ENCODE measurements at regions not wholly inside any gene's neighbourhood (a gene's known extent, or its start where the extent isn't known, plus 50 kb on each side); places are given as distances from the start of the nearest gene placed in this dataset.

DNA sequence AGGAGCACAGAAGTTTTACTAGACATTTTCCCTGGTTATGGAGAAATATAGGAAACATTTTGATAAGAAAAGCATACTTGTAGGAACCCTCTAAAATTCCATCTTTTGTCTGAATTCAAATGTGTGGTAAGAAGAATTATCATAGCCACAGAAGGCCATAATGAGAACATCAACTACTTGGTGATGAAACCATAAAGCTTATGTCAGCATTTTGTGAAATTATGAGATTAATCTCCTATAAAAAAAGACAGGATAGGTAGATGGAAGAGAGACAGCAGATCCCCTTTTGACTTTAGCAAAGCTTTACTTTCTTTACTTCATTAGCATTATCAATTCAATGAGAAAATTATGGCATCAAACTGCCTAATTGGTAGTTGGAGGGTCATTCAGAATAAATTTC, 697.0 kb downstream of the IGSF11 start:
- DNase-seq (ENCODE audit: low read depth) = no peak
- no peak overlapping the region for H3K4me3 ChIP-seq (ENCODE audit: low read depth, low read length)
- TF ChIP-seq, protein P1, sequence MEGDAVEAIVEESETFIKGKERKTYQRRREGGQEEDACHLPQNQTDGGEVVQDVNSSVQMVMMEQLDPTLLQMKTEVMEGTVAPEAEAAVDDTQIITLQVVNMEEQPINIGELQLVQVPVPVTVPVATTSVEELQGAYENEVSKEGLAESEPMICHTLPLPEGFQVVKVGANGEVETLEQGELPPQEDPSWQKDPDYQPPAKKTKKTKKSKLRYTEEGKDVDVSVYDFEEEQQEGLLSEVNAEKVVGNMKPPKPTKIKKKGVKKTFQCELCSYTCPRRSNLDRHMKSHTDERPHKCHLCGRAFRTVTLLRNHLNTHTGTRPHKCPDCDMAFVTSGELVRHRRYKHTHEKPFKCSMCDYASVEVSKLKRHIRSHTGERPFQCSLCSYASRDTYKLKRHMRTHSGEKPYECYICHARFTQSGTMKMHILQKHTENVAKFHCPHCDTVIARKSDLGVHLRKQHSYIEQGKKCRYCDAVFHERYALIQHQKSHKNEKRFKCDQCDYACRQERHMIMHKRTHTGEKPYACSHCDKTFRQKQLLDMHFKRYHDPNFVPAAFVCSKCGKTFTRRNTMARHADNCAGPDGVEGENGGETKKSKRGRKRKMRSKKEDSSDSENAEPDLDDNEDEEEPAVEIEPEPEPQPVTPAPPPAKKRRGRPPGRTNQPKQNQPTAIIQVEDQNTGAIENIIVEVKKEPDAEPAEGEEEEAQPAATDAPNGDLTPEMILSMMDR (IDR thresholded peaks at IDR 0.05; ENCODE audit: insufficient read depth, low read depth, low read length) = no peak

DNA sequence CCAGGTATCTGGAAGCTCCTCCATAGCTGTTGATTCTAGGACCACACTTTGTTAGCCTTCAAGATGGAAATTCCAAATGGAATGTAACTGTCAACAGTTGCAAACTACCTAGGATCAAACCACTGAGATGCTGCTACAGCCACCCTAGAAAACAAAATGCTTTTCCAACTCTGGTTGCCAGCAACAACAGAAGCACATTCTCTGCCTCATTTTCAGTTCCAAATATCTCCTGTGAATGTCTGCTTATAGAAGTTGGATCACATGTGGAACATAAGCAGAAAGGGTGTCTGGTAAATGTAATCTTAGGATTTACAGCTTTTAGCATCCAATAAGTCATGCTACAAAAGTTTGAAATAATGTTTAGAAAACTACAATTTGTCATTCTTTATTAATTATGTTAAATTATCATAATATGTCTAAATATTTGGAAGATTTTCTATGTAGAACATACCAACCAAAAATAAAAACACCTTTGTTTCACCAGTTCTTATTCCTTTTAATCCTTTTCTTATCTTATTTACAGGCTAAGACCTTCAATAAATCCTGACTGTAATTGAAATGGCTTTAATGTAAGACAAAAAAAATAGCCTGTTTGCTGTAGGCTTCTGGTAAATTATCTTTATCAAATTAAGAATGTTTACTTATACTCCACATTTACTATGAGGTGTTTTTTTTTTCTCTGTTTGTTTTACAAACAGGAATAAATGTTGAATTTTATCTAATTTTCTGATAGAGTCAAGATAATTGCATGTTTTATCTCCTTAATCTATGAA, 687.1 kb downstream of the IGSF11 start:
- no peak for DNase-seq (ENCODE audit: low read depth)
- no peak overlapping the region for H3K4me3 ChIP-seq (ENCODE audit: low read depth, low read length)
- TF ChIP-seq, protein P1 (IDR thresholded peaks at IDR 0.05; ENCODE audit: insufficient read depth, low read depth, low read length) = no peak

DNA sequence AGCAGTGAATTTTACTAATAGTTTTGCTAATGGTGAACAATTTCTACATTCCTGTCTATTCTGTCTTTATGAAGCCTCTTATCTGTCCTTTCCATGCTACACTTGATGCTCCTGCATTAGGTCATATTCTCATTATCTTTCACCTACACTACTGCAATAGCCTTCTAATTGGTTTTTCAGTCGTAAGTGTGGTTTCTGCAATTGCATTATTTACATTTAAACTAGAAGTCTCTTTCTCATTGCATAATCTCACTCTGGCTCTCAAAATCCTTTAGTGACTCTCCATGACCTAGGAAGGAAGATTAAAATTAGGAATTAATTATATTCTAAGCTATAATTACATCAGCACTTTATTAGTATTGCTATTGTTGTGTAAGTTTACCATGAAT, 686.5 kb downstream of the IGSF11 start:
- TF ChIP-seq, protein P1 (IDR thresholded peaks at IDR 0.05; ENCODE audit: insufficient read depth, low read depth, low read length) = no peak
- no peak for DNase-seq (ENCODE audit: low read depth)
- no peak overlapping the region for H3K4me3 ChIP-seq (ENCODE audit: low read depth, low read length)

DNA sequence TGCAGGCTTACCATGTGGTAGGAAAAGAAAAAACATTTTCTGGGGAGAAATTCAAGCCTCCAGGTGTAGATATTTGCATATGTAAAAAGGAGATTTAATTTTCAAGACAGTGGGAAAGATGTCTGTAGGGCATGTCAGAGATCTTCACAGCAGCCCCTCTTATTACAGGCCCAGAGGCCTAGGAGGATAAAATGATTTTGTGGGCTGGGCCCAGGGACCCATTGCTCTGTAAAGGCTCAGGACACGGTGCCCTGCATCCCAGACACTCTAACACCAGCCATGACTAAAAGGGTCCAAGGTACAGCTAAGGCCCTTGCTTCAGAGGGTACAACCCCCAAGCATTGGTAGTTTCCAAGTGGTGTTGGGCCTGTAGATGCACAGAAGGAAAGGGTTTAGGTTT, 680.1 kb downstream of the IGSF11 start:
- no peak overlapping the region for H3K4me3 ChIP-seq (ENCODE audit: low read depth, low read length)
- TF ChIP-seq, protein P1 (IDR thresholded peaks at IDR 0.05; ENCODE audit: insufficient read depth, low read depth, low read length) = no peak
- DNase-seq (ENCODE audit: low read depth) = no peak

DNA sequence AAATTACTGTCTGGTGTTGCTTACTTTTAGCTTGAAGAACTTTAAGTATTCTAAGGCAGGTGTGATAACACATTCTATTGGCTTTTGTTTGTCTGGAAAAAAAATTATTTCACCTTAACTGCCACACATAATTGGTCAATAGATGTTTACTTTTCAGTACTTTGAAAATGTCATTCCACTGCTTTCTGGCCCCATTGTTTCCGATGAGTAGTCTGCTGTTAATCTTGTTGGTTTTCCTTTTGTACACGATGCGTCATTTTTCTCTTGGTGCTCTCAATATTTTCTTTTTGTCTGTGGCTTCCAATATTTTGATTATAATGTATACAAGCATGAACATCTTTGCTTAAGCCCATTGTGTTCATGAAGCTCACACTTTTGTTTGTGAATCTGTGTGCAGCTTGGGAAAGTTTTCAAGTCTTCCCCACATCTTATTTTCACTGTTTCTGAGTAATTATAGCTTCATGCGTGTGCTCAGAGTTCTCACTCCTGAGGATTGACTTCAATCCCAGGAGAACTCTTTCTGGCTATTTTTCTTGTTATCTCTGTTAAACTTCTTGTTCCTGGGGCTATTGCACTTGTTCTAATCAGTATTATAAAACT, 664.7 kb downstream of the IGSF11 start:
- no peak overlapping the region for H3K4me3 ChIP-seq (ENCODE audit: low read depth, low read length)
- DNase-seq (ENCODE audit: low read depth) = no peak
- TF ChIP-seq, protein P1 (IDR thresholded peaks at IDR 0.05; ENCODE audit: insufficient read depth, low read depth, low read length) = no peak

DNA sequence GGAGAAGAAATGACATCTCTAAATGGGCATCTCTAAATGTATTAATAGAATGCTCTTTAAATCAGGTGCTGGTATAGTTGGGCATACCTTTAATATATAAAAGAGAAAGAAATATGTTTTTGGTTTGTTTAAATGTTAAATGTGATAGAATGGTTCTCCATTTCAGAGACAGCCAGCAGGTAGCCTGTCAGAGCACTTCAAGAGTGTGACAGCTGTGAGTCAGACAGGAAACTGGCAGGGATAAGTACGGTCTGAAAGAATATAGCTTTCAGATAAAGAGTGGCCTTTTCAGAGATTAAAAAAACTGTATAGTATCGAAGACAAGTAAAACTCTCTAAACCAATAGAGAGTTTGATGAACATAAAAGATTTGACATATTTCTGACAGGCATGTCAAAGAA, 654.1 kb downstream of the IGSF11 start:
- TF ChIP-seq, protein P1 (IDR thresholded peaks at IDR 0.05; ENCODE audit: insufficient read depth, low read depth, low read length) = no peak
- H3K4me3 ChIP-seq (ENCODE audit: low read depth, low read length) = no peak overlapping the region
- no peak for DNase-seq (ENCODE audit: low read depth)
